Endothelial cell of umbilical vein (primary cell): ENCODE measurements at regions not wholly inside any gene's neighbourhood (a gene's known extent, or its start where the extent isn't known, plus 50 kb on each side); places are given as distances from the start of the nearest gene placed in this dataset.

ENCODE experiments used
- EZH2 ChIP-seq: IDR thresholded peaks from 2 replicates; pipeline ENCODE4 v1.6.1; 2012; ENCODE audit warnings: borderline replicate concordance, low read depth, mild to moderate bottlenecking, moderate library complexity, low read length, inconsistent platforms; ENCODE audit not compliant: severe bottlenecking
- FOS ChIP-seq: IDR thresholded peaks from 2 replicates; pipeline ENCODE4 v1.6.1; 2011; ENCODE audit warnings: mild to moderate bottlenecking, low read length, moderate library complexity, borderline replicate concordance; ENCODE audit not compliant: insufficient read depth
- MAX ChIP-seq: IDR thresholded peaks from 2 replicates; pipeline ENCODE4 v1.6.1; 2011; ENCODE audit not compliant: insufficient read depth, insufficient read length
- POLR2A ChIP-seq: IDR thresholded peaks from 2 replicates; pipeline ENCODE4 v1.6.1; 2012; ENCODE audit warnings: low read depth, mild to moderate bottlenecking, control low read depth, low read length
- POLR2AphosphoS5 ChIP-seq: IDR thresholded peaks from 2 replicates; pipeline ENCODE4 v1.6.1; 2012; ENCODE audit warnings: low read depth, mild to moderate bottlenecking, control low read depth, low read length, moderate library complexity; ENCODE audit not compliant: insufficient read depth
- TF ChIP-seq, protein P1 (sequence below), 2 donors: IDR thresholded peaks; 1 replicate in 1 of 2; 2 replicates in 1 of 2; pipeline ENCODE4 v1.5.1; 2011; ENCODE audit warnings: low read length in 2 of 2, mild to moderate bottlenecking in 2 of 2, moderate library complexity in 2 of 2, control low read depth in 1 of 2, inconsistent platforms in 1 of 2, low read depth in 1 of 2; ENCODE audit not compliant: insufficient read depth in 1 of 2; ENCODE audit errors: extremely low read depth in 1 of 2

DNA sequence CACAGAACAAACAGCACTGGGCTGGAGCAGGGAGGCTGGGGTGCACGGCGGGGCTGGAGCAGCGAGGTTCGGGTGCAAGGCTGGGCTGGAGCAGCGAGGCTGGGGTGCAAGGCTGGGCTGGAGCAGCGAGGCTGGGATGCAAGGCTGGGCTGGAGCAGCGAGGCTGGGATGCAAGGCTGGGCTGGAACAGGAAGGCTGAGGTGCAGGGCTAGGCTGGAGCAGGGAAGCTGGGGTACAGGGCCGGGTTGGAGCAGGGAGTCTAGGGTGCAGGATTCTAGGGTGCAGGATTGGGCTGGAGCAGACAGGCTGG lies 198.5 kb downstream of the BRD1 start:
- TF ChIP-seq, protein P1, sequence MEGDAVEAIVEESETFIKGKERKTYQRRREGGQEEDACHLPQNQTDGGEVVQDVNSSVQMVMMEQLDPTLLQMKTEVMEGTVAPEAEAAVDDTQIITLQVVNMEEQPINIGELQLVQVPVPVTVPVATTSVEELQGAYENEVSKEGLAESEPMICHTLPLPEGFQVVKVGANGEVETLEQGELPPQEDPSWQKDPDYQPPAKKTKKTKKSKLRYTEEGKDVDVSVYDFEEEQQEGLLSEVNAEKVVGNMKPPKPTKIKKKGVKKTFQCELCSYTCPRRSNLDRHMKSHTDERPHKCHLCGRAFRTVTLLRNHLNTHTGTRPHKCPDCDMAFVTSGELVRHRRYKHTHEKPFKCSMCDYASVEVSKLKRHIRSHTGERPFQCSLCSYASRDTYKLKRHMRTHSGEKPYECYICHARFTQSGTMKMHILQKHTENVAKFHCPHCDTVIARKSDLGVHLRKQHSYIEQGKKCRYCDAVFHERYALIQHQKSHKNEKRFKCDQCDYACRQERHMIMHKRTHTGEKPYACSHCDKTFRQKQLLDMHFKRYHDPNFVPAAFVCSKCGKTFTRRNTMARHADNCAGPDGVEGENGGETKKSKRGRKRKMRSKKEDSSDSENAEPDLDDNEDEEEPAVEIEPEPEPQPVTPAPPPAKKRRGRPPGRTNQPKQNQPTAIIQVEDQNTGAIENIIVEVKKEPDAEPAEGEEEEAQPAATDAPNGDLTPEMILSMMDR (IDR thresholded peaks at IDR 0.05; ENCODE audit: extremely low read depth in 1 of 2, insufficient read depth in 1 of 2, low read depth in 1 of 2, low read length in 2 of 2) = no peak
- TF ChIP-seq EZH2 (no peak), FOS (no peak), POLR2AphosphoS5 (no peak), MAX (no peak), POLR2A (no peak)
